HG03442 (cell line): ENCODE measurements at regions not wholly inside any gene's neighbourhood (a gene's known extent, or its start where the extent isn't known, plus 50 kb on each side); places are given as distances from the start of the nearest gene placed in this dataset.
"Not testable (repeated sequence)": the region's sequence is repeated elsewhere in the genome, so short reads cannot be mapped to it uniquely, and the experiment has no call there.

Experiments
- ATAC-seq: cut with Tn5 transposase; IDR thresholded peaks from one replicate; pipeline ENCODE4 v1.9.1; 2021; ENCODE audit warnings: mild to moderate bottlenecking, moderate library complexity; ENCODE audit not compliant: unreplicated experiment

- no peak for ATAC-seq
These were observed 106.5 kb downstream of the KLF13 start for GRCh38 chr15:31433091-31433490.

- ATAC-seq: no peak
These were observed 106.9 kb downstream of the KLF13 start for GRCh38 chr15:31433574-31433973.

DNA sequence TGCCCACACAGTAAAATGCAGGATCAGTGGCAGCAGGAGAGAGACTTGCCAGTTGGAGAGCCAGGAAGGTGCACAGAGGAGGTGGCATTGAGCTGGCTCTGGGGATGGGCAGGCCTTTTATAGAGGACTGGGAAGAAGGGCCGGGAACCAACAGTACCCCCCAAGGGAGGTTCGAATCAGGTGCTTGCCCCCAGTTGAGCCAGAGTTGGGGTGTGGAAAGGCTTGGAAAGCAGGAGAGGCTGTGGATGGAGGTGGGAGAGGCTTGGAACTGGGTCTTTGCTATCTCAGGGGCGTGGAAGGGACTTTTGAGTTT is 107.6 kb downstream of the KLF13 start:
- no peak for ATAC-seq

GRCh38 chr15:31434588-31435260 is 108.1 kb downstream of the KLF13 start:
- peak; percentile 34 for ATAC-seq

- peak; percentile 59 for ATAC-seq
These were observed 108.8 kb downstream of the KLF13 start for GRCh38 chr15:31435261-31435911.

DNA sequence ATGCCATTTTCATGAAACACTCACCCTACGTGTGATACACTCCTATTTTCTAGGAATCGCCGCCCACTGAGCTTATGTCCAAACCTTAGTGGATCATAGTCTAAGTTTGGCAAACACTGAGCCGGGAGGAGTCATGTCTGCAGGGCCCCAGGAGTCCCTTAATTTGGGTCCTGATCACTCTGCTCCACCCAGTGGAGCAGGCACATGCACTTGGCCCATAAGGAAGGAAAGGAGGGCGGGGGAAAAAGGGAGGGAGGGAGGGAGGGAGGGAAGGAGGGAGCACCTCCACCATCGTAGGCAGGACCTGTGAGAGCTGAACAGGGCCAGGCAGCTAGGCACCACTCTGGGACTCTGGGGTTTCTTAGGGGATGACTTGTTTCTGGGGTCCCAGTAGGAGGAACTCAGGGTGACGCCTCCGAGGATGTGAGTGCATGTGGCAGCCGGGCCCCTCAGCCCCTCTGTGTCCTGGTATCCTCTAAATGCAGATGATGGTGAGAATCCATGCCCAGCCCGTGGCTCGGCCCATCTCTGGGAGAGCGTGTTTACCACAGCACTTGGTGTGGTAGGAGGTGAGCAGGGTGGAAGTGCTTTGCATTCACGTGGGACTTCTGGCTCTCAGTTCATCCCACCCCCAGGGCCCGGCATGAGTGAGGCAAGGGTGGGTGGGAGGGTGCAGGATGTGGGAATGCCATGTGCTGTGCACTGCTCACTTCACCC is 109.4 kb downstream of the KLF13 start:
- no peak for ATAC-seq

- peak; percentile 30 for ATAC-seq
These were observed 111.1 kb downstream of the KLF13 start for GRCh38 chr15:31437686-31438085.

GRCh38 chr15:31438601-31439265 is 112.1 kb downstream of the KLF13 start:
- no peak for ATAC-seq

DNA sequence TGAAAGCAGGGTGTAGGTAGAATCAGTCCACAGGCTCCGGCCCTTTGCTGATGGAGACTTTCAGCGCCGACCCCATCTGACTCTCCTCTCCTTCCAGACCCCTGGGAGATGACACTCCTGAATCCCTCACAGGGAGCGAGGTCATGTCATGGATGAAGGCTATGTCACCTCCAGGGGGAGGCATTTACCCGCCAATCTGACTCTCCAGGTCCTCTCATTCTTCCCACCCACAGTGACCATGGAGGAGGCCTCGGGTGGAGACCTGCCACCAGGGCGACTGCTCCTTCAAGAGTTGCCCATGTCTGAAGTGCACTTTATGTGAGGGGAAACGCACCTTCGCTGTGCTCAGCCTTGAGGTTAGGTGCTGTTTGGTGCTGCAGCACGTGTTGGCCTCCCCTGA is 112.7 kb downstream of the KLF13 start:
- ATAC-seq: no peak

DNA sequence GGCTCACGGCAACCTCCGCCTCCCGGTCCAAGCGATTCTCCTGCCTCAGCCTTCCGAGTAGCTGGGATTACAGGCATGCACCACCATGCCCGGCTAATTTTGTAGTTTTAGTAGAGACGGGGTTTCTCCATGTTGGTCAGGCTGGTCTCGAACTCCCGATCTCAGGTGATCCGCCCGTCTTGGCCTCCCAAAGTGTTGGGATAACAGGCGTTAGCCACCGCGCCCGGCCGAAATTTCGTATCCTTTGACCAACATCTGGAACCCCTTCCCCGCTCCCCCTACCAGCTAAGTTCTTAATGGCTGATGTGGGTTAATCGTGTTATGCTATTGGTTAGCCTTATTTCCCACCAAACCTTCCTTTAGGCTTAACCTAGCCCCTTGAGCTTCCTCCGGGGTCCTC is 113.6 kb downstream of the KLF13 start:
- ATAC-seq: not testable (repeated sequence)

DNA sequence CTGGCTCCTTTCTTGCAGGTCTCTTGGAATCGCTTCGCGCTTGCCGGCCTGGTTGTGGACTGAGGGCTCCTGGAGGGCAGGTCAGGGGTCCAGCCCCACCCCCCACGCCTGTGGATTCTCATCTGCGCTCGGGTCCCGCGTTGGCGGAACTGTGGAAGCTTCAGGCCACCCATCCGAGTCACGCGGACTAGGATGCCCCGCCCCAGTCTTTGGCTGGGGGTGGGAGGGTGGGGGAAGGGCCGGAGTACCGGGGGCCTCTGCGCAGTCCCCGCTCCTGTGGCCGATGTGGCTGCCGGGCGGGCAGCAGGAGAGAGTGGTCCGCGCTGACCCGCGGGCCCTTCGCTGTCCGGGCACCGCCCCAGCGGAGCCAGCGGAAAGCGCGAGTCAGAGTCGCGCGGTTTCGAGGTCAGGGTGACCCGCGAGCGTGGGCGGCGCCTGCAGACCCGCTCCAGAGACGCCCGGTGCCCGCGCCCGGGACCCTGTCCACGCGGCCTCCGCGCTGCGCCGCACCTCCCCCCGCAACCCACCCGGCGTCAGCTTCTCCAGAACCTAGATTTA is 114.2 kb downstream of the KLF13 start:
- peak; percentile 25 for ATAC-seq

- no peak for ATAC-seq
These were observed 115.6 kb downstream of the KLF13 start for GRCh38 chr15:31442226-31442625.

GRCh38 chr15:31442699-31443111 is 116.1 kb downstream of the KLF13 start:
- no peak for ATAC-seq

GRCh38 chr15:31444844-31445243 is 118.2 kb downstream of the KLF13 start:
- ATAC-seq: no peak

DNA sequence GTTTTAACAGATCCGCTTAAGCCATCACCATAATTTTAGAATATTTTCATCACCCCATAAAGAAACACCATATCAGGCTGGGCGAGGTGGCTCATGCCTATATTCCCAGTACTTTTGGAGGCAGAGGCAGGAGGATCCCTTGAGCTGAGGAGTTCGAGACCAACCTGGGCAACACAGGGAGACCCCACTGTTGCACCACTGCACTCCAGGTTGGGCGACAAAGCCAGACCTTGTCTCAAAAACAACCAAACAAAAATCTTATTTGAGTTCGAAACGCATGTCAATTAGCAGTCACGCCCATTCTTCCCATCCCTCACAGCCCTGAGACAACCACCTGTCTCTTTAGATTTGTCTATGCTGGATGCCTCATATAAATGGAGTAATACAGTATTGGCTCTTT is 119.9 kb downstream of the KLF13 start:
- ATAC-seq: no peak

DNA sequence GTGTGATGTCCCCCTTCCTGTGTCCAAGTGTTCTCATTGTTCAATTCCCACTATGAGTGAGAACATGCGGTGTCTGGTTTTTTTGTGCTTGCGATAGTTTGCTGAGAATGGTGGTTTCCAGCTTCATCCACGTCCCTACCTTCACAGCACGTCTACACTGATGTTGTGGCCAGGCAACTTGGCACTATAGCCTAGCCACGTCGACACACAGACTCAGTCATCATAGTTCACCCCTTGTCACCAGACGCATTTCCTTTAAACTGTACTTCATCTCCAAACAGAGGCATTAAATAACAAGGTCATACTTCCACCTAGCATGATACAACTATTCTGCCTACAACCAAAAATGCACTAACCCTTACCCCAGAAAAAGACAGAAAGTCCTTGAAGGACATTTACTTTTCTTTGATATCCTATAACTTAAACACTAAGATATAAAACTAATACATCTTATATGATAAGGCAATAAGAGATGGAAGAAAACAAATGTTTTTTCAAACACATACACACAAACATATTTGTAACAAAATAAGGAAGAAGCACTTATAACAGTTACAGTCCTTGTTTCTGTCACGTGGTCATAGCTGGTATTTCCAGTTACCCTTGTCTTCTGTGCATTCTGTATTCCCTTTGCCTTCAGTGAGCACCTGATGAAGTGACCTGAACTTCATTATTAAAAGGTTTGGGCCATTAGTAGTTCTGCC is 121.4 kb downstream of the KLF13 start:
- no peak for ATAC-seq

GRCh38 chr15:31448635-31448979 is 122.0 kb downstream of the KLF13 start:
- no peak for ATAC-seq

DNA sequence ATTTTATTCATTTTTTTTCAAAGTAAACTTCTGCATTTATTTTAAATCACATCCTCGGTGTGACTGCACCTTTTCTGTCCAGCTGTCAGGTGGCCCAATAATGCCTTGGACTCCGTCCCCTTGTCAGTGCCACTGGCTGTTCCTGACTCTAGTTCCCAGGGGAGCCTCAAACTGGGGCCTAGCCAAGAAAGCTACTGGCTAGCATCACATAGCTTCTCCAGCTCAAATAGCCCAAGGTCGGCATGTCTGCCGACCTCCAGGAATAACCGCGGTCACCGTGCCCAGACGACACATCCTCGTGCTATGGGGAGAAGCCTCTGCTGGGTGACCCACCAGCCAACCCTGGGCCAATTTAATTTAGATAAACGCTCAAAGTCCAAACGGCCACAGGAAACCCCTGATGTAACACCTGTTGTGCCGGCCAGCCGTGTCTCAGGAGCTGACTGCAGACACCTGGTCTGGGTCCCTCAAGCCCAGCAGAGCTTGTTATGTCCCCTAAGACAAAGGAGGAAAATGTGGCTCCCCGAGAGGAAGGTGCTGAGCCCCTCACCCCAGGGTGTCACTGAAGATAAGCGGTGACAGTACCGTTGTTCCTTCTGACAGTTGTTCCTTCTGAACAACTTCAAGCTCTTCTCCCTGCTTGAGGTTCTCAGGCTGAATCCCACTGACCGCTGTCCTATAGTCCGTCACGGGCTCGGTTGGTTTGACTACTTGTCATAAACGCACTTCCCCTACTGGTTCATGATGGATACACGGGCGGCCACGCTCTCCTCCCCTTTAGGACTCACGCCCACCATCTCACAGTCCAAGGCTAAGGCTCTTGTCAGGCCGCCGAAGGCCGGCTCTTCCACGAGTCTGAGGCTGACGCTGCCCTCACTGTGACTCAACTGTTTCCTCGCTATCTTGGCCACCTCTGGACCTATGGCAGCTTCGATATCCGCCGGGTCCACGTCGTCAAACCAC is 126.2 kb downstream of the KLF13 start:
- ATAC-seq: no peak

DNA sequence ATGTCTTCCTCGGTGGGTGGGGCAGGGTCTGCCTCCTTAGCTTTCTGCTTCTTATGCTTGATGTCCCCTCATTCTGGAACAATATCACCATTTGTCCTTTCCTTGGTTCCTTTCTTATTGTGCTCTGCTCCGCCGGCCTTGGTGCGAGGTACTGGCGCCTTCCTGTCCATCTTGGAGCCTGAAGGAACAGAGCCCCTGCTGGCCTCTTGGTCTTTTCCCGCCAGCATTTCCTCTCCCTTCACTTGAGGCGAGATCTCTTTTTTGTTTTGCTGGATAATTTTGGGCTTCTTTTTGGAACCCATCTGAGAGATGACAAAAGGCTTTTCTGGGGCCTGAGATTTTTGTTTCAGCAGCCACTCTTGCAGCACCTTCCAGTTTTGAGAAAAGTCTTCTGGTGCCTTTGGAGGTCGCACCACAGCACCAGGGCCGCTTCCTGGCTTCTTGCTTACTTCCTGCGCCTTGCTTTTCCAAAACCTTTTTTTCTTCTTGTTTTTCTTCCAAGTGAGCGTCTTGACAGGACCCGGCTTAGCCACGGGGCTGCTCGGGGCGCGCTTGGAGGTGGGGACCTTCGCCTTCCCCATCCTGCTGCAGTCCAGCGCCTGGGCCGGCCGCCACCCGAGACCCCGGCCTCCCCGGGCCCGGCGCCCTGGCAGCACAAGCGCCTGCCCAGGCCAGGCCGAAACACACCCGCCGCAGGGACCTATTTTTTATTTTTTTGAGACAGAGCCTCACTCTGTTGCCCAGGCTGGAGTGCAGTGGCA is 127.1 kb downstream of the KLF13 start:
- ATAC-seq: no peak
